ENCODE measurements at regions not wholly inside any gene's neighbourhood (a gene's known extent, or its start where the extent isn't known, plus 50 kb on each side); places are given as distances from the start of the nearest gene placed in this dataset.

DNA sequence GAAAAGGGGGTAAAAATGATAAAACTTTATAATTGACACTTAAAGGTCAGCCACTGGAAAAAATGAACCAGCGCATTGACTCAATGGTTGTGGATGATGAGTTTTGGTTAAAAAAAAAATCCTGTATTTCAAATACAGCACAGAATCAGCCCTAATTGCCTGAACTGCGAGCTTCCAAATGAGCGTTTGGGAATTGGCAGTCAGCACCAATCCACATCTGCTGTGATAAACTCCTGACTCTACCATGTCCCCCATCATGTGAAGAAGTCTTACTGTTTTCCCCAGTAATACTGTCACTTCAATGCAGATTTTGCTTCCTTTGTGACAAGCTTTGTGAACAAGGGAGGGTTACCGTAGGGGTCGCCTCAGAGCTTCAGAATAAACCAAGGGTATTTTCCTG lies 235.4 kb downstream of the EBLN2 start:
- DNase-seq (ENCODE audit: low read depth) = no peak

DNA sequence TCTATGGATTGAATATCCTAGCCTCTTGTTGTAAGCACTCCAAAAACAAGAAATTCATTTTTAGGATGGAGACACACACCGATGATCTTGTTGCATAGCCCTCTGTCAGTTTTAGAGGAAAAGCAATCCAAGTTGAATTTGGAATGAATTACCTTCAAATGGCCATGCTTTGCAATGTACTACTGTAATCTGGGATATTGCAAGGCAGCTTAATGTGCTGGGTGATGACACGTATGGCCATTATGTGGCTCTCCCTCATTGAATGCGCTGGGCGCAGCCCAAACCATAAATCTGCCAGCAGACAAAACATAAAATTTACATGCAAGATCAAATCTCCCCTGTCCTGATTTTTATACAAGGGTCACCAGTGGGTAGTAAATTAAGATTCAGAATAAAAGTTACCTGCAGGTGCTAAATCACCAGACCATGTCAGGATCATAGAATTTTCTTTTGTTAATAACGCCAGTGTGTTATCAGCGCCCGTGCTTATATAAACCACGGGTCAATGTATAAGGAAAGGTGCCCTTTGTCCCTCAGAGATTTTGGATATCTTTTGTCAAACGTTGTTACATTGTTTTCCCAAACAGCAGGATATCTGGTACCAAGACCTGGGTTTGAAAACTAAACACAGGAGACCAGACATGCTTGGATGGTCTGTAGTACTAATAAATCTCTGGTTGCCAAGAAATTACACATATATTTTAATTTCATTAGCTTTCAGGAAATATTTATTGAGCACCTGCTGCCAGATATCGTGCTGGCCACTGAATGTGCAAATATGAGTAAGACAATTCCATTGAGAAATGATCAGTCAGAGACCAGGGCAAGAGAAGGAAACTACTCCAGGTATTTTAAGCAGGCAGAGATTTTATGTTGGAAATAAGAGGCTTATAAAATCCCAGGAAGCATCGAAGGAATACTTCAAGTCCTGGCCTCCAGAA lies 237.1 kb downstream of the EBLN2 start:
- DNase-seq (ENCODE audit: low read depth) = no peak

DNA sequence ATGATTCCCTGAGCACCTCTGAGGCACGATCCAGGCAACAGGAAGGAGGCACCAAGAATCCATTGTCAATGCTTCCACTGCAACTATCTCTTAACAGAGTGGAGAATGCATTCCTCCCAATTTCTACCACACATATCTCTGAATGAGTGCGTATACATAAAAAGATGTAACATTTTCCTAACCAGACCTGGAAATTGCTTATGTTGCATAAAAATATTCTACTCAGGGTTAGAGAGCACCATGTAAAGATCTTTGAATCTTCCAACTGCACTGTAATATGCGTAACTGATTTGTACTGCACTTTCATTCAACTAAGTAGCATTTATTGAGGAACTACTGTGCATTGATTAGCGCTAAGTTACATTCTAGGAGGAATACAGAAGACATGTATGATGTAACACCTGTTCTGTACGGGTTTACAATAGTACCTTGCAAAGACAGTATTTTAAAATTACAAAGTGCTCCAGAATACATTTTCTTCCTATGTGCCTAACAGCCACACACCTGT lies 237.8 kb downstream of the EBLN2 start:
- DNase-seq (ENCODE audit: low read depth) = no peak

DNA sequence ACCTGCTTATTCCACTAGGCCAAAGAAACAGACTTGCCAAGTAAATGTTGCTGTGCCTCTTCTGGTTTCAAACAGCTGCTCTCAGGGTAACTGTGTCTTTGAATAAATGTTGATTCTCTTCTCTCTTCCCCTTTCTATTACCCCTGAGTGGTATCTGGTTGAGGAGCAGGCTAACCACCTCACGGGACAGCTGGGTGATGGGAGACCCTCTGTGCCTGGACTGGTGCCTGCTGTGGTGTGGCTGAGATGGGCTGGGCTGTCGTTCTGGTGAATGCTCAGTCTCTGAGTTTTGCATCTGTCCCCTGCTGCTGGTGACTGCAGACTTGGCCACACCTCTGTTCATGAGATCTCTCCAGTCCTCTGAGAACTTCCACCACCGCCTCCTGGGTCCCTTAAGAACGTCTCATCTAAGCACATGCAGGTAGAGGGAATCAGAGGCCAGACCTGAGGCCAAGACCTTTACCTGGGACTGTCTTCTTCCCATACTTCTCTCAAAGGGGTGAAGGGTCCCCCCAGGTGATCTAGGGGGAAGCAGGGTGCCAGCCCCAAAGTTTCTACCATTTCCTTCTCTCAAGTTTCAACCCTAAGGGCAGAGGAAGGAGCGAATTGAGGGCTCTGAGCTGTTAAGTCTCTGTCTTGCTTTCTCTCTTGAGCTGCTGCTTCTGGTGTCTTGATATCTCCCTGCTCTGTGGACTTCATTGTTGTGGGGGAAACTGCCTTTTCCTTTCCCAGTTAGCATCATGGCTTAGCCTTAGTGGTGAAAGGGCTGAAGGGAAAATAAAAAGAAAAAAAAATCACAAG lies 252.9 kb downstream of the EBLN2 start:
- no peak for DNase-seq (ENCODE audit: low read depth)

DNA sequence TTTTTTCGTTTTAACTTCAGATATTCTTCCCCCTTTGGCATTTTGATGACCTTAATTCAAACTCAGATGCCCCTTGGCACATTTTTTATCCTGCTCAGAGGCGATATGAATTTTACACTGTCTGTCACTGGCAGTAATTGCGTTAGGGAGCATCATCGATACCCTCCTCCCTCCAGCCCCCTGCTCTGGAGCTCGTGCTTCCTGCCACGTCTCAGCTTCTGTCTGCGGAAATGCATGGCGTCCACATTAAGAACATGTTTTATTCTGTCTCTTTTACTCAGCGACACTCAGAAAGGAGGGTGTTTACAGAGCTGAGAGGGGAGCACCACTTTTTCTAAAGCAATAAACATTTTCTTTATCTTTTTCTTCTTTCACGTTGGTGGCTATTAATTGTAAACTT lies 254.2 kb downstream of the EBLN2 start:
- no peak for DNase-seq (ENCODE audit: low read depth)

DNA sequence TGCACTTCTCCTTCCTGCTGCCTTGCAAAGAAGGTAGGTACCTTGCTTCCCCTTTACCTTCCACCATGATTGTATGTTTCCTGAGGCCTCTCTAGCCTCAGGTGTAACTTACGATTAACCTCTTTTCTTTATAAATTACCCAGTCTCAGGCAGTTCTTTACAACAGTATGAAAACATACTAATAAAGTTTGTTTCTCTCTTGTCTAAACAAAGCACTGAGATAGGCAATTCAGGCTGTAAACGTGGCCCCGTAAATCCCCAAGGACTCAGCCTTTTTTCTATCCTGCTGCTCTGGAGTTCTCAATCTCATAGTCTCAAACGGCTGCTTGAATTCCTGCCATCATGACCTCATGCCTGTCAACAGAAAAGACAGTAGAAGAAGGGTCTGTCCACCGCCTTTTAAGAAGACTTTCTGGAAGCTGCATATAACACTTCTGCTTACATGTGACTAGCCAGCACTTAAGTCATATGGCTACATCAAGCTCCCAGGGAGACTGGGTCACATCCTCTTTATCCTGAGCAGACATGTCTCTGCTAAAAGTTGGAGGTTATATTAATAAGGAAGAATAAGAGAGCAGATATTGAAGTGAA lies 257.8 kb downstream of the EBLN2 start:
- DNase-seq (ENCODE audit: low read depth) = no peak

DNA sequence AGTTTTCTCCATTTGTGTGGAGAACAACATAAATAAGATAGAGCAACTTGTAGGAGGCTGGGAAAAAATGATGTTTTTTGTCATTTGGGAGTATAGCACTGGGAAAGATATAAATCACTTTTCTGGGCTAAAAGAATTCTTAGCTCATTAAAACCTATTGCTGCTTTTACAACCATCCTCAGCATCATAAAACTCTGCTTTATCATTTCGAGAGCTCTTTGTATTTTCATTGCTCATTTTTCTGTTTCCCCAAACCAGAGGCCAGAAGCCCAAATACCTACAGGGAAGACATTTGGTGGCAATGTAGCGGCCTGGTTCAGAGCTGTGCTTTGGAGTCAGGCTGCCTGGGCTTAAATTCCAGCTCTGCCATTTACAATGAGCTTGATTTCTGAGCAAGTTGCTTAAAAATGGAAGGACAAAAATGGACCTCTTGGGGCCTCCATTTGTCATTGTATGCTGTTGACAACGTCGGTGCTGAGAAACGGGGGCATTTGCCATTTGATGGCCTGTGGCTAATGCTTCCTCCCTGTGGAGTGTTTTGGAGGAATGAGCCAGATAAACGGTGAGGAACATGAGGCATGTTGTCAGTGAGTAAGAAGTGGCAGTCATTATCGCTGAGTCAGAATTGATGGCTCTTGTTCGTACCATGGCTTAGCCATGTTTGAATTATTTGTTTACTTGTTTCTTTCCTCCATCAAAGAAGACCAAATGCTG lies 260.0 kb downstream of the EBLN2 start:
- DNase-seq (ENCODE audit: low read depth) = no peak

DNA sequence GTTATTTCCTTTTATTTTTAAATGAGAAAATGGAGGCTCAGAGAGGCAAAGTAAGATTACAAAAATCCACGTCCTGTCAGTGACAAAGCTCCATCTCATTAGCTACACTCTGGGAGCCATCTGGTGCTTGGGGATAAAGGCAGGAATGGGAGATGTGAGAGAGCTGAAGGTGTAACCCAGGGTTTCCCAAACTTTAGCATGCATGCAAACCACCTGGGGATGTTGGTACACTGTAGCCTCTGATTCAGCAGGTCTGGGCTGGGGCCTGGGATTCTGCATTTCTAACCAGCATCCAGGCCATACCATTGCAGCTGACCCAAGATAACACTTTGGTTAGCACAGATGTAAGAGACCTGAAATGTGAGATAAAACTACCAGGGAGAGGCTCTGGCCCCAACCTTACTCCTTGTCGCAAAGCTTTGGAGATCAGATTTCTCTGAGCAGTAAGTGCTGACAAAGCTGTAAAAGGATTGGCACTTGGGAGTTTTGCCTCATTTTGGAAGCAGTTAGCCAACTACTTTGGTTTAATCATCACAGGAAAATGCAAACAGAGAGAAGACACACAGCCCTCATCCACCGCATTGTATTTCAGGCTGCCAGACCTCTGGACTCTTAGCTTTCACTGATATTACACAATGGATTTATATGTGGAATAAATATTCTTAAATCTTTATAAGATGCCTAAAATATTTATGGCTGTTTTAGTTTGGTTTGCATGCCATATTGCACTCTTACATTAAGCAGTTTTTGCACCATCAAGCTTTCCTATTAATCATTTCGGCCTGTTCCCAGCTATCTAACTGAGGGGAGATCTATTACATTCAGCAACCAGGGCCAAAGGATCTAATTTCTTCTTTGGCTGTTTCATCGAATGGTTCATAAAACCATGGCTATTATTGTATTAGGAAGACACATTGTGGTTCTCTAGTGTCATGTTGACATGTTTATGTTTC lies 263.0 kb downstream of the EBLN2 start:
- no peak for DNase-seq (ENCODE audit: low read depth)

DNA sequence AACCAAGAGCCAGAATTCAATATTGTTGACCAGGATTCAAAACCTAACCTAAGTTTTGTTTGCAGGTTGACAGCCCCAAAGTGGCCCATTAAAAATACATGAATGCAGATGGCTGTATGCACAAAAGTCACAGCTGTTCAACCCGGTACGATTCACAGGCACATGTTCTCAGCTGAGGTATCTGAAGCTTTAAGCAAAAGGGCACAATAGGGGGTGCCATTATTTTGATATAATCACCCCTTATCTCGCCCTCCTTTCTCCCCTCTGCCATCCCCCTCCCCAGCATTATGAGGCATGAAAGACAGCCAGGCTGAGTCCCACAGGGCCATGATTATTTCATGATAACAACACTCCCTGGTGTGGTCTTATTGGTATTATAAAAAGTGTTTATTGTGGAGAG lies 264.9 kb downstream of the EBLN2 start:
- no peak for DNase-seq (ENCODE audit: low read depth)

DNA sequence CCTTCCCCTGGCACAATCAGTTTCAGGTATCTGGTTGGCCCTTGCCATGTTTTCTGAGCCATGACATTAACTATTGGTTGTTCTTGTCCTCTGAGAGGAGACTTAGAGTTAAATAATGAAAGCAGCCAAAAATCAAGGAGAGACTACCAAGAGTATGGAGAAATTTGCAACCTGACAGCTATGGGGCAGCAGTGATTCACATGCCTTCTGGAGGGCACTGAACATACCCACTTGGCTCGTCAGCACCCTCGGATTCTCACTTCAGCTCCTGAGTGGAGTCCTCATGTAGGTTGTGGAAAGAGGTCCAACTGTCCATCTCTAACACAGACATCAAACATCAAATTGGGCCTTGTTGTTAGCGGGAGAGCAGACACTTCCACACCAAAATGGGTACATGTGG lies 265.6 kb downstream of the EBLN2 start:
- no peak for DNase-seq (ENCODE audit: low read depth)

All from non-pigmented ciliary epithelial cell (primary cell).